HG03469 (cell line): ENCODE measurements at regions not wholly inside any gene's neighbourhood (a gene's known extent, or its start where the extent isn't known, plus 50 kb on each side); places are given as distances from the start of the nearest gene placed in this dataset.
"Not testable (repeated sequence)": the region's sequence is repeated elsewhere in the genome, so short reads cannot be mapped to it uniquely, and the experiment has no call there.

ENCODE experiments used
- ATAC-seq: cut with Tn5 transposase; IDR thresholded peaks from one replicate; pipeline ENCODE4 v1.9.1; 2021; ENCODE audit warnings: mild to moderate bottlenecking, moderate library complexity, moderate number of reproducible peaks; ENCODE audit not compliant: unreplicated experiment

- not testable (repeated sequence) for ATAC-seq
Observed at GRCh38 chr7:149992366-149992765, 118.6 kb downstream of the ATP6V0E2 start.

- not testable (repeated sequence) for ATAC-seq
Observed at GRCh38 chr7:149995369-149996026, 121.7 kb downstream of the ATP6V0E2 start.

- ATAC-seq, result not testable (repeated sequence)
Observed at GRCh38 chr7:150000780-150001599, 127.2 kb downstream of the ATP6V0E2 start.

GRCh38 chr7:150003304-150003810 lies 129.6 kb downstream of the ATP6V0E2 start:
- ATAC-seq, result no peak

- not testable (repeated sequence) for ATAC-seq
Observed at GRCh38 chr7:150003973-150004372, 130.2 kb downstream of the ATP6V0E2 start.

- not testable (repeated sequence) for ATAC-seq
Observed at GRCh38 chr7:150004843-150005242, 131.1 kb downstream of the ATP6V0E2 start.

- ATAC-seq, result not testable (repeated sequence)
Observed at GRCh38 chr7:150009620-150010303, 136.0 kb downstream of the ATP6V0E2 start.

GRCh38 chr7:150016651-150017189 lies 143.0 kb downstream of the ATP6V0E2 start:
- not testable (repeated sequence) for ATAC-seq

GRCh38 chr7:150020210-150020609 lies 146.4 kb downstream of the ATP6V0E2 start:
- ATAC-seq, result not testable (repeated sequence)

- ATAC-seq, result not testable (repeated sequence)
Observed at GRCh38 chr7:150024550-150025490, 151.1 kb downstream of the ATP6V0E2 start.

- ATAC-seq, result not testable (repeated sequence)
Observed at GRCh38 chr7:150025802-150026201, 152.0 kb downstream of the ATP6V0E2 start.

- not testable (repeated sequence) for ATAC-seq
Observed at GRCh38 chr7:150028344-150029012, 154.7 kb downstream of the ATP6V0E2 start.

- ATAC-seq, result not testable (repeated sequence)
Observed at GRCh38 chr7:150029013-150029389, 155.2 kb downstream of the ATP6V0E2 start.

- not testable (repeated sequence) for ATAC-seq
Observed at GRCh38 chr7:150031733-150032132, 158.0 kb downstream of the ATP6V0E2 start.

- not testable (repeated sequence) for ATAC-seq
Observed at GRCh38 chr7:150033711-150034110, 159.9 kb downstream of the ATP6V0E2 start.

GRCh38 chr7:150035769-150036168 lies 162.0 kb downstream of the ATP6V0E2 start:
- ATAC-seq, result not testable (repeated sequence)

- ATAC-seq, result not testable (repeated sequence)
Observed at GRCh38 chr7:150039061-150039460, 165.3 kb downstream of the ATP6V0E2 start.

- ATAC-seq, result not testable (repeated sequence)
Observed at GRCh38 chr7:150042281-150042680, 168.5 kb downstream of the ATP6V0E2 start.

- not testable (repeated sequence) for ATAC-seq
Observed at GRCh38 chr7:150044771-150045170, 171.0 kb downstream of the ATP6V0E2 start.
